Breast epithelium (tissue), 4 donors: ENCODE measurements at regions not wholly inside any gene's neighbourhood (a gene's known extent, or its start where the extent isn't known, plus 50 kb on each side); places are given as distances from the start of the nearest gene placed in this dataset.

Experiments
- DNase-seq, 2 donors: peaks; one replicate each; pipeline ENCODE4 v3.0.0-alpha.2; 2019; ENCODE audit warnings: low spot score in 2 of 2
- H3K27ac ChIP-seq, 2 donors: fragments of 200-600 bp; sonication (generic) in 1 of 2; one replicate each; pipeline ENCODE4 v1.5.1; 2016 to 2019; ENCODE audit warnings: mild to moderate bottlenecking in 1 of 2
- H3K27me3 ChIP-seq, 2 donors: fragments of 200-600 bp; sonication (generic) in 1 of 2; one replicate each; pipeline versions ENCODE4 v1.5.1 to v1.6.0; 2017 to 2019; ENCODE audit warnings: control low read depth in 1 of 2, mild to moderate bottlenecking in 1 of 2
- H3K36me3 ChIP-seq: fragments of 200-600 bp; one replicate; pipeline ENCODE4 v1.5.1; 2019
- H3K4me1 ChIP-seq, 2 donors: fragments of 200-600 bp; sonication (generic); one replicate each; pipeline ENCODE4 v1.5.1; 2016 to 2019; ENCODE audit warnings: control low read depth in 1 of 2
- H3K4me3 ChIP-seq, 3 donors: fragments of 200-600 bp; sonication (generic); 1 replicate in 2 of 3; 2 replicates in 1 of 3; pipeline ENCODE4 v1.5.1; 2016 to 2019; ENCODE audit warnings: mild to moderate bottlenecking in 3 of 3, moderate library complexity in 2 of 3
- H3K9me3 ChIP-seq, 2 donors: fragments of 200-600 bp; sonication (generic) in 1 of 2; one replicate each; pipeline ENCODE4 v1.5.1; 2016 to 2019; ENCODE audit warnings: control low read depth in 1 of 2
- POLR2A ChIP-seq: fragments of 450-650 bp; IDR thresholded peaks from one replicate; pipeline ENCODE4 v1.6.1; 2016; ENCODE audit warnings: antibody characterized with exemption, mild to moderate bottlenecking, moderate library complexity
- POLR2AphosphoS5 ChIP-seq, 3 donors: sonication (generic); formaldehyde crosslinking; IDR thresholded peaks; one replicate each; pipeline ENCODE4 v1.6.1; 2017; ENCODE audit warnings: antibody characterized with exemption in 3 of 3
- intact Hi-C: fragments of 100-400 bp; cut with DNase I; formaldehyde crosslinking; loops from one replicate; pipeline ENCODE4 v1.15.1; 2023; ENCODE audit warnings: low total_unique reads
- TF ChIP-seq, protein P1 (sequence below), 3 donors: fragments of 450-650 bp; IDR thresholded peaks; one replicate each; pipeline ENCODE4 v1.5.1; 2016 to 2017; ENCODE audit warnings: antibody characterized with exemption in 3 of 3, mild to moderate bottlenecking in 3 of 3, moderate library complexity in 3 of 3

- DNase-seq = no peak
- no peaks in the 10 kb centered on the region for H3K27me3 ChIP-seq
- no peaks in the 10 kb centered on the region for H3K9me3 ChIP-seq
- no peak overlapping the region for H3K27ac ChIP-seq
- H3K4me3 ChIP-seq = no peak overlapping the region
- H3K36me3 ChIP-seq = no peaks in the 10 kb centered on the region
- no peak for TF ChIP-seq POLR2A
- TF ChIP-seq POLR2AphosphoS5 (IDR thresholded peaks at IDR 0.05) = no peak
- TF ChIP-seq, protein P1, sequence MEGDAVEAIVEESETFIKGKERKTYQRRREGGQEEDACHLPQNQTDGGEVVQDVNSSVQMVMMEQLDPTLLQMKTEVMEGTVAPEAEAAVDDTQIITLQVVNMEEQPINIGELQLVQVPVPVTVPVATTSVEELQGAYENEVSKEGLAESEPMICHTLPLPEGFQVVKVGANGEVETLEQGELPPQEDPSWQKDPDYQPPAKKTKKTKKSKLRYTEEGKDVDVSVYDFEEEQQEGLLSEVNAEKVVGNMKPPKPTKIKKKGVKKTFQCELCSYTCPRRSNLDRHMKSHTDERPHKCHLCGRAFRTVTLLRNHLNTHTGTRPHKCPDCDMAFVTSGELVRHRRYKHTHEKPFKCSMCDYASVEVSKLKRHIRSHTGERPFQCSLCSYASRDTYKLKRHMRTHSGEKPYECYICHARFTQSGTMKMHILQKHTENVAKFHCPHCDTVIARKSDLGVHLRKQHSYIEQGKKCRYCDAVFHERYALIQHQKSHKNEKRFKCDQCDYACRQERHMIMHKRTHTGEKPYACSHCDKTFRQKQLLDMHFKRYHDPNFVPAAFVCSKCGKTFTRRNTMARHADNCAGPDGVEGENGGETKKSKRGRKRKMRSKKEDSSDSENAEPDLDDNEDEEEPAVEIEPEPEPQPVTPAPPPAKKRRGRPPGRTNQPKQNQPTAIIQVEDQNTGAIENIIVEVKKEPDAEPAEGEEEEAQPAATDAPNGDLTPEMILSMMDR (IDR thresholded peaks at IDR 0.05) = no peak
- intact Hi-C loops = no loop called here
- H3K4me1 ChIP-seq = no peaks in the 10 kb centered on the region
Measured at GRCh38 chr5:173837654-173838053, 50.5 kb upstream of the CPEB4 start.
